T1000 (cell line): ENCODE measurements at regions not wholly inside any gene's neighbourhood (a gene's known extent, or its start where the extent isn't known, plus 50 kb on each side); places are given as distances from the start of the nearest gene placed in this dataset.
A peak's percentile ranks its signal among the peaks of the same experiment; 100 is the strongest.

ENCODE experiments used
- DNase-seq: peaks from one replicate; lab custom pipeline; 2025; ENCODE audit warnings: mixed read lengths; lab: John Stamatoyannopoulos, UW

- DNase-seq, result no peak
Observed at GRCh38 chr3:36193448-36193847, 186.9 kb upstream of the STAC start.

- DNase-seq, result no peak
Observed at GRCh38 chr3:36196058-36196457, 184.2 kb upstream of the STAC start.

- DNase-seq, result no peak
Observed at GRCh38 chr3:36197151-36197550, 183.2 kb upstream of the STAC start.

GRCh38 chr3:36201546-36201945 is 178.8 kb upstream of the STAC start:
- DNase-seq, result no peak

- DNase-seq, result no peak
Observed at GRCh38 chr3:36206956-36207580, 173.2 kb upstream of the STAC start.

- DNase-seq, result no peak
Observed at GRCh38 chr3:36210840-36211651, 169.3 kb upstream of the STAC start.

- no peak for DNase-seq
Observed at GRCh38 chr3:36211652-36211999, 168.7 kb upstream of the STAC start.

- DNase-seq, result peak; percentile 41
Observed at GRCh38 chr3:36212251-36212650, 168.1 kb upstream of the STAC start.

GRCh38 chr3:36214460-36214859 is 165.8 kb upstream of the STAC start:
- DNase-seq, result no peak

GRCh38 chr3:36215241-36215640 is 165.1 kb upstream of the STAC start:
- no peak for DNase-seq

GRCh38 chr3:36219398-36219797 is 160.9 kb upstream of the STAC start:
- DNase-seq, result no peak

GRCh38 chr3:36220173-36220572 is 160.1 kb upstream of the STAC start:
- no peak for DNase-seq

GRCh38 chr3:36221975-36222374 is 158.3 kb upstream of the STAC start:
- DNase-seq, result no peak

GRCh38 chr3:36227980-36228379 is 152.3 kb upstream of the STAC start:
- no peak for DNase-seq

- DNase-seq, result no peak
Observed at GRCh38 chr3:36229496-36229895, 150.8 kb upstream of the STAC start.

GRCh38 chr3:36232797-36233489 is 147.4 kb upstream of the STAC start:
- no peak for DNase-seq

- no peak for DNase-seq
Observed at GRCh38 chr3:36244728-36245127, 135.6 kb upstream of the STAC start.

- no peak for DNase-seq
Observed at GRCh38 chr3:36248374-36248773, 131.9 kb upstream of the STAC start.

GRCh38 chr3:36250191-36250590 is 130.1 kb upstream of the STAC start:
- DNase-seq, result no peak

- no peak for DNase-seq
Observed at GRCh38 chr3:36257158-36257852, 123.0 kb upstream of the STAC start.

- DNase-seq, result no peak
Observed at GRCh38 chr3:36258421-36258820, 121.9 kb upstream of the STAC start.

GRCh38 chr3:36259580-36259979 is 120.7 kb upstream of the STAC start:
- no peak for DNase-seq

GRCh38 chr3:36269274-36269673 is 111.0 kb upstream of the STAC start:
- DNase-seq, result no peak
